ENCODE measurements at regions not wholly inside any gene's neighbourhood (a gene's known extent, or its start where the extent isn't known, plus 50 kb on each side); places are given as distances from the start of the nearest gene placed in this dataset.

DNA sequence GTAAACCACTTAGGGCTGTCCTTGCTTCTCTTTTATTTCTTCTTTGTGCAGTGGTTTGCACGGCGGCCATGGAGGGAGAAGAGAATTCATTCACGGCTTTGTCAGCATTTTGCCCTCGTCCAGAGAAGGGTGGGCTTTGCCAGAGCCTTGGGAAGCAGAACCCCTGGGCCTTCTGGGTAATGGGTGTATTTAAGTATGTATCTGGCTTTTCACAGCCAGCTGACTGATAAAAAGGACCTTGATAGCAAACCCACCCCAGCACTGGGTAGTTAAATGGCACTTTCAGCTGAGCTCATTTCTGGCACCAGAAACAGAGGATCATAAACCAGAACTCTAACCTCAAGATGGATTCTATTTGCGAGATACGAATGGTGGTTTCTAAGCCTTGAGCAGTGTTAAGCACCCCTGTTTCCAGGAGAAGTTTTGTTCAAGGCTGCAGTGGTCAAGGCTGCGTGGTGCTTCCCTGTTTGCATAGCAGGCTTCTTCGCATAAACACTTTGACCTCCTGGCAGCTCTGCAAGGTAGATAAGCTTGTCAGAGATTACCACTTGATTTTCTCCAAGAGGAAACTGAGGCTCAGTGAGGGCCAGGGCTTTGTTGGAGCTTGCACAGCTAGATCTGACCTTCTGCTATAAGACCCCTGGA lies 441.6 kb upstream of the KLF4 start (continued):
- no peak for TF ChIP-seq CREB1 (CRISPR knock-in tag; IDR thresholded peaks at IDR 0.05; ENCODE audit: low read depth)
- TF ChIP-seq ZNF331 (CRISPR knock-in tag; IDR thresholded peaks at IDR 0.05; ENCODE audit: low read depth) = no peak
- no peak for TF ChIP-seq JUNB (IDR thresholded peaks at IDR 0.05; ENCODE audit: unreplicated experiment)
- no peak for TF ChIP-seq NANOG (IDR thresholded peaks at IDR 0.05; ENCODE audit: borderline replicate concordance)
- TF ChIP-seq, protein P1, sequence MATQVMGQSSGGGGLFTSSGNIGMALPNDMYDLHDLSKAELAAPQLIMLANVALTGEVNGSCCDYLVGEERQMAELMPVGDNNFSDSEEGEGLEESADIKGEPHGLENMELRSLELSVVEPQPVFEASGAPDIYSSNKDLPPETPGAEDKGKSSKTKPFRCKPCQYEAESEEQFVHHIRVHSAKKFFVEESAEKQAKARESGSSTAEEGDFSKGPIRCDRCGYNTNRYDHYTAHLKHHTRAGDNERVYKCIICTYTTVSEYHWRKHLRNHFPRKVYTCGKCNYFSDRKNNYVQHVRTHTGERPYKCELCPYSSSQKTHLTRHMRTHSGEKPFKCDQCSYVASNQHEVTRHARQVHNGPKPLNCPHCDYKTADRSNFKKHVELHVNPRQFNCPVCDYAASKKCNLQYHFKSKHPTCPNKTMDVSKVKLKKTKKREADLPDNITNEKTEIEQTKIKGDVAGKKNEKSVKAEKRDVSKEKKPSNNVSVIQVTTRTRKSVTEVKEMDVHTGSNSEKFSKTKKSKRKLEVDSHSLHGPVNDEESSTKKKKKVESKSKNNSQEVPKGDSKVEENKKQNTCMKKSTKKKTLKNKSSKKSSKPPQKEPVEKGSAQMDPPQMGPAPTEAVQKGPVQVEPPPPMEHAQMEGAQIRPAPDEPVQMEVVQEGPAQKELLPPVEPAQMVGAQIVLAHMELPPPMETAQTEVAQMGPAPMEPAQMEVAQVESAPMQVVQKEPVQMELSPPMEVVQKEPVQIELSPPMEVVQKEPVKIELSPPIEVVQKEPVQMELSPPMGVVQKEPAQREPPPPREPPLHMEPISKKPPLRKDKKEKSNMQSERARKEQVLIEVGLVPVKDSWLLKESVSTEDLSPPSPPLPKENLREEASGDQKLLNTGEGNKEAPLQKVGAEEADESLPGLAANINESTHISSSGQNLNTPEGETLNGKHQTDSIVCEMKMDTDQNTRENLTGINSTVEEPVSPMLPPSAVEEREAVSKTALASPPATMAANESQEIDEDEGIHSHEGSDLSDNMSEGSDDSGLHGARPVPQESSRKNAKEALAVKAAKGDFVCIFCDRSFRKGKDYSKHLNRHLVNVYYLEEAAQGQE (IDR thresholded peaks at IDR 0.05; ENCODE audit: unreplicated experiment) = no peak
- TF ChIP-seq, protein P2, sequence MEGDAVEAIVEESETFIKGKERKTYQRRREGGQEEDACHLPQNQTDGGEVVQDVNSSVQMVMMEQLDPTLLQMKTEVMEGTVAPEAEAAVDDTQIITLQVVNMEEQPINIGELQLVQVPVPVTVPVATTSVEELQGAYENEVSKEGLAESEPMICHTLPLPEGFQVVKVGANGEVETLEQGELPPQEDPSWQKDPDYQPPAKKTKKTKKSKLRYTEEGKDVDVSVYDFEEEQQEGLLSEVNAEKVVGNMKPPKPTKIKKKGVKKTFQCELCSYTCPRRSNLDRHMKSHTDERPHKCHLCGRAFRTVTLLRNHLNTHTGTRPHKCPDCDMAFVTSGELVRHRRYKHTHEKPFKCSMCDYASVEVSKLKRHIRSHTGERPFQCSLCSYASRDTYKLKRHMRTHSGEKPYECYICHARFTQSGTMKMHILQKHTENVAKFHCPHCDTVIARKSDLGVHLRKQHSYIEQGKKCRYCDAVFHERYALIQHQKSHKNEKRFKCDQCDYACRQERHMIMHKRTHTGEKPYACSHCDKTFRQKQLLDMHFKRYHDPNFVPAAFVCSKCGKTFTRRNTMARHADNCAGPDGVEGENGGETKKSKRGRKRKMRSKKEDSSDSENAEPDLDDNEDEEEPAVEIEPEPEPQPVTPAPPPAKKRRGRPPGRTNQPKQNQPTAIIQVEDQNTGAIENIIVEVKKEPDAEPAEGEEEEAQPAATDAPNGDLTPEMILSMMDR (conservative IDR thresholded peaks at IDR 0.05; ENCODE audit: low read depth in 2 of 2) = no peak
- TF ChIP-seq STAT1 (IDR thresholded peaks at IDR 0.05; ENCODE audit: unreplicated experiment) = no peak

DNA sequence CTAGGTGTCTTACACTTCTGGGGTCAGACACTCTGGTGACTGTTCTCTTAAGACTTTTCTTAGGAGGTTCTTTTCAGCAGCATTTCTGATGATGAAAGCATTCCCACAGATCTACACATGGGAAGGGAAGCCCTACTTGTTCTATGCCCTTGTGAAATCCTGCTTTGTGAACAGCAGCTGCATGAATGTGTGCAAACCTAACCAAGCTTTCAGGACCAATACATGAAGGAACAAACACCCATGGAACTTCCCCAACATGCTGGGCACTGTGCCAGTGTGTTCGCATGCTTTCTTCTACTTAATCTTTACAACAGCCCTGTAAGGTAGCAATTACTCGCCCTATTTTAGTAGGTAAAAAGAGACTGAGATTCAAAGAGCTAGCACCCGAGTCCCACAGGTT lies 439.9 kb upstream of the KLF4 start:
- no peak for TF ChIP-seq JUNB (IDR thresholded peaks at IDR 0.05; ENCODE audit: unreplicated experiment)
- TF ChIP-seq CREB1 (CRISPR knock-in tag; IDR thresholded peaks at IDR 0.05; ENCODE audit: low read depth) = no peak
- no peak for TF ChIP-seq NANOG (IDR thresholded peaks at IDR 0.05; ENCODE audit: borderline replicate concordance)
- no peak for TF ChIP-seq POLR2AphosphoS5 (IDR thresholded peaks at IDR 0.05; ENCODE audit: low read depth)
- TF ChIP-seq EZH2phosphoT487 (IDR thresholded peaks at IDR 0.05; ENCODE audit: unreplicated experiment) = no peak
- TF ChIP-seq ZNF331 (CRISPR knock-in tag; IDR thresholded peaks at IDR 0.05; ENCODE audit: low read depth) = no peak
- TF ChIP-seq, protein P3, sequence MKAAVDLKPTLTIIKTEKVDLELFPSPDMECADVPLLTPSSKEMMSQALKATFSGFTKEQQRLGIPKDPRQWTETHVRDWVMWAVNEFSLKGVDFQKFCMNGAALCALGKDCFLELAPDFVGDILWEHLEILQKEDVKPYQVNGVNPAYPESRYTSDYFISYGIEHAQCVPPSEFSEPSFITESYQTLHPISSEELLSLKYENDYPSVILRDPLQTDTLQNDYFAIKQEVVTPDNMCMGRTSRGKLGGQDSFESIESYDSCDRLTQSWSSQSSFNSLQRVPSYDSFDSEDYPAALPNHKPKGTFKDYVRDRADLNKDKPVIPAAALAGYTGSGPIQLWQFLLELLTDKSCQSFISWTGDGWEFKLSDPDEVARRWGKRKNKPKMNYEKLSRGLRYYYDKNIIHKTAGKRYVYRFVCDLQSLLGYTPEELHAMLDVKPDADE (IDR thresholded peaks at IDR 0.05) = no peak
- TF ChIP-seq STAT1 (IDR thresholded peaks at IDR 0.05; ENCODE audit: unreplicated experiment) = no peak
- ATAC-seq = no peak
- H3F3A ChIP-seq (replicated peaks; ENCODE audit: low read depth) = no peaks in the 10 kb centered on the region

More for the DNA sequence above, 439.9 kb upstream of the KLF4 start:
- H3K4me3 ChIP-seq = no peak overlapping the region
- H3K36me3 ChIP-seq (ENCODE audit: insufficient read depth) = no peaks in the 10 kb centered on the region
- H4K20me1 ChIP-seq (replicated peaks; ENCODE audit: insufficient read depth) = no peaks in the 10 kb centered on the region
- H3K9me2 ChIP-seq (ENCODE audit: insufficient read depth) = 0 out of 2 replicates have a peak, but pooled peaks cover under 1% of the 10 kb centered on the region
- no peak for DNase-seq (ENCODE audit: low spot score)
- H3K79me2 ChIP-seq (replicated peaks; ENCODE audit: insufficient read depth) = no peaks in the 10 kb centered on the region
- H3K4me1 ChIP-seq (ENCODE audit: insufficient read depth) = no peaks in the 10 kb centered on the region
- Mint-ChIP-seq H3K36me3 (ENCODE audit: low read depth) (no peaks in the 10 kb centered on the region), H3K4me3 (no peak overlapping the region), H3K9me3 (no peaks in the 10 kb centered on the region), H3K4me1 (peaks cover 2% of the 10 kb centered on the region; the same call in 2 of the 3 replicates), H3K27ac (no peak overlapping the region), H3K27me3 (ENCODE audit: insufficient read depth, low read depth, poor library complexity) (no peaks in the 10 kb centered on the region)
- no peaks in the 10 kb centered on the region for H3K27me3 ChIP-seq (ENCODE audit: insufficient read depth)
- H2AFZ ChIP-seq = no peak overlapping the region
- no peak overlapping the region for H3K27ac ChIP-seq (ENCODE audit: low read depth)
- no peak overlapping the region for H3K4me2 ChIP-seq

Data from GM23338 (cell line).